H1 (cell line): ENCODE measurements at regions not wholly inside any gene's neighbourhood (a gene's known extent, or its start where the extent isn't known, plus 50 kb on each side); places are given as distances from the start of the nearest gene placed in this dataset.

Source experiments
- CTCF ChIA-PET: fragments of 300-600 bp; sonication (Branson Sonifier 250); formaldehyde crosslinking; loops from one replicate; lab custom pipeline; 2021; ENCODE audit not compliant: partially characterized antibody; lab: Charles Lee
- POLR2A ChIA-PET: fragments of 300-600 bp; sonication (Branson Sonifier 250); formaldehyde crosslinking; loops from one replicate; lab custom pipeline; 2021; ENCODE audit warnings: inconsistent platforms; ENCODE audit not compliant: partially characterized antibody; lab: Charles Lee
- DNase-seq, 2 experiments: peaks; one replicate each; pipeline versions ENCODE4 v3.0.0 to v3.0.0-alpha.2; 2010 to 2022; ENCODE audit warnings: low spot score in 2 of 2, low read depth in 1 of 2, mixed read lengths in 1 of 2
- FAIRE-seq: peaks from 2 replicates; lab custom pipeline; 2011; peaks lifted over from hg19 to GRCh38; lab: Jason Lieb, UNC
- H2AFZ ChIP-seq: 2 replicates; pipeline ENCODE4 v1.8.1; 2012; ENCODE audit warnings: low read length, inconsistent platforms
- H2AK5ac ChIP-seq: 2 replicates; pipeline ENCODE4 v1.6.1; 2013; ENCODE audit warnings: low read depth, low read length
- H2BK120ac ChIP-seq: replicated peaks from 2 replicates; pipeline ENCODE3; 2013; ENCODE audit warnings: low read depth, low read length, inconsistent platforms
- H2BK12ac ChIP-seq: 2 replicates; pipeline ENCODE4 v1.6.1; 2013; ENCODE audit warnings: low read depth, low read length
- H2BK15ac ChIP-seq: 2 replicates; pipeline ENCODE4 v1.6.1; 2013; ENCODE audit warnings: low read length
- H2BK20ac ChIP-seq: 2 replicates; pipeline ENCODE4 v1.6.1; 2013; ENCODE audit warnings: low read length
- H2BK5ac ChIP-seq: 2 replicates; pipeline ENCODE4 v1.6.1; 2013; ENCODE audit warnings: low read depth, low read length
- H3K14ac ChIP-seq: 2 replicates; pipeline ENCODE4 v1.6.1; 2013; ENCODE audit warnings: inconsistent platforms; ENCODE audit not compliant: insufficient read length
- H3K18ac ChIP-seq: 2 replicates; pipeline ENCODE4 v1.6.1; 2013; ENCODE audit warnings: low read length; ENCODE audit errors: extremely low read depth
- H3K23ac ChIP-seq: 2 replicates; pipeline ENCODE4 v1.6.1; 2013; ENCODE audit warnings: inconsistent platforms; ENCODE audit not compliant: insufficient read length
- H3K23me2 ChIP-seq: 2 replicates; pipeline ENCODE4 v1.6.1; 2013; ENCODE audit warnings: low read depth, low read length
- H3K27ac ChIP-seq: 2 replicates; pipeline ENCODE4 v1.6.1; 2011; ENCODE audit warnings: low read depth, low read length, inconsistent platforms
- H3K27me3 ChIP-seq, 4 experiments: replicated peaks in 1 of 4; 1 replicate in 1 of 4; 2 replicates in 3 of 4; pipeline versions ENCODE4 v1.6.1 to v1.8.1; 2011 to 2013; ENCODE audit warnings: low read length in 3 of 4, mild to moderate bottlenecking in 3 of 4, inconsistent platforms in 2 of 4, mixed read lengths in 2 of 4, moderate library complexity in 1 of 4; ENCODE audit not compliant: control insufficient read depth in 3 of 4, insufficient read depth in 3 of 4; ENCODE audit errors: extremely low read depth in 1 of 4
- H3K36me3 ChIP-seq, 4 experiments: 2 replicates each; pipeline versions ENCODE4 v1.6.1 to v1.8.1; 2011 to 2013; ENCODE audit warnings: mild to moderate bottlenecking in 4 of 4, low read length in 3 of 4, moderate library complexity in 2 of 4, control low read depth in 1 of 4, inconsistent platforms in 1 of 4; ENCODE audit not compliant: insufficient read depth in 4 of 4, control insufficient read depth in 2 of 4
- H3K4ac ChIP-seq: replicated peaks from 2 replicates; pipeline ENCODE3; 2013; ENCODE audit warnings: low read length, low read depth, mixed read lengths, inconsistent platforms; ENCODE audit not compliant: insufficient read length
- H3K4me1 ChIP-seq, 4 experiments: replicated peaks in 1 of 4; 1 replicate in 1 of 4; 2 replicates in 3 of 4; pipeline versions ENCODE4 v1.6.1 to v1.8.1; 2011 to 2013; ENCODE audit warnings: low read length in 3 of 4, inconsistent platforms in 2 of 4, mixed read lengths in 1 of 4; ENCODE audit not compliant: insufficient read depth in 4 of 4, control insufficient read depth in 3 of 4
- H3K4me2 ChIP-seq, 2 experiments: 2 replicates each; pipeline versions ENCODE4 v1.6.1 to v1.8.1; 2011 to 2013; ENCODE audit warnings: low read depth in 2 of 2, low read length in 2 of 2, control low read depth in 1 of 2, inconsistent platforms in 1 of 2, mild to moderate bottlenecking in 1 of 2; ENCODE audit not compliant: insufficient read depth in 1 of 2
- H3K4me3 ChIP-seq, 4 experiments: fragments of 200-600, 300-600 bp in 1 of 4; sonication (generic), shearing (Covaris generic), sonication (Bioruptor Twin) in 1 of 4; 2 replicates each; pipeline versions ENCODE4 v1.5.1 to v1.8.1; 2011 to 2016; ENCODE audit warnings: low read length in 4 of 4, low read depth in 3 of 4, control low read depth in 2 of 4, inconsistent platforms in 2 of 4, mild to moderate bottlenecking in 2 of 4, mixed read lengths in 1 of 4, moderate library complexity in 1 of 4; ENCODE audit not compliant: insufficient read depth in 2 of 4; ENCODE audit errors: extremely low read depth in 1 of 4
- H3K56ac ChIP-seq: replicated peaks from 2 replicates; pipeline ENCODE3; 2013; ENCODE audit warnings: low read depth, mild to moderate bottlenecking, mixed read lengths, low read length, inconsistent platforms; ENCODE audit not compliant: insufficient read length
- H3K79me1 ChIP-seq: 2 replicates; pipeline ENCODE4 v1.6.1; 2013; ENCODE audit warnings: low read depth, low read length, control low read depth
- H3K79me2 ChIP-seq, 2 experiments: 2 replicates each; pipeline versions ENCODE4 v1.6.1 to v1.8.1; 2012 to 2013; ENCODE audit warnings: low read length in 2 of 2, mild to moderate bottlenecking in 2 of 2, inconsistent platforms in 1 of 2; ENCODE audit not compliant: insufficient read depth in 2 of 2, control insufficient read depth in 1 of 2
- H3K9ac ChIP-seq, 4 experiments: replicated peaks in 1 of 4; 1 replicate in 1 of 4; 2 replicates in 3 of 4; pipeline versions ENCODE4 v1.6.1 to v1.8.1; 2011 to 2013; ENCODE audit warnings: low read depth in 3 of 4, low read length in 3 of 4, control low read depth in 2 of 4, mild to moderate bottlenecking in 2 of 4, moderate library complexity in 2 of 4, inconsistent platforms in 1 of 4; ENCODE audit errors: extremely low read depth in 1 of 4
- H3K9me3 ChIP-seq, 2 experiments: 2 replicates each; pipeline versions ENCODE4 v1.6.1 to v1.8.1; 2012 to 2013; ENCODE audit warnings: mild to moderate bottlenecking in 2 of 2, moderate library complexity in 2 of 2, control low read depth in 1 of 2, inconsistent platforms in 1 of 2, low read depth in 1 of 2, low read length in 1 of 2, mixed read lengths in 1 of 2; ENCODE audit not compliant: insufficient read depth in 2 of 2
- H4K20me1 ChIP-seq, 2 experiments: replicated peaks in 1 of 2; 2 replicates each; pipeline versions ENCODE3 to v1.8.1; 2011 to 2013; ENCODE audit warnings: inconsistent platforms in 2 of 2, low read length in 2 of 2, mild to moderate bottlenecking in 1 of 2; ENCODE audit not compliant: insufficient read depth in 2 of 2, control insufficient read depth in 1 of 2
- H4K5ac ChIP-seq: 2 replicates; pipeline ENCODE4 v1.6.1; 2013; ENCODE audit warnings: low read length, low read depth, mixed read lengths, inconsistent platforms; ENCODE audit not compliant: insufficient read length
- H4K8ac ChIP-seq: 2 replicates; pipeline ENCODE4 v1.8.0; 2013; ENCODE audit warnings: mild to moderate bottlenecking, moderate library complexity, low read length, inconsistent platforms; ENCODE audit not compliant: insufficient read depth; ENCODE audit errors: extremely low read depth
- H4K91ac ChIP-seq: replicated peaks from 2 replicates; pipeline ENCODE3; 2013; ENCODE audit warnings: low read length, mixed read lengths, inconsistent platforms; ENCODE audit not compliant: insufficient read length
- BRCA1 ChIP-seq: IDR thresholded peaks from 2 replicates; pipeline ENCODE4 v1.6.1; 2012; ENCODE audit warnings: low read depth, low read length, improper control_type of control experiment
- GABPA ChIP-seq: IDR thresholded peaks from 2 replicates; pipeline ENCODE4 v1.6.1; 2011; ENCODE audit warnings: mild to moderate bottlenecking, low read length, moderate library complexity, borderline replicate concordance; ENCODE audit not compliant: insufficient read depth
- JUND ChIP-seq: IDR thresholded peaks from 2 replicates; pipeline ENCODE4 v1.6.1; 2011; ENCODE audit warnings: mild to moderate bottlenecking, improper control_type of control experiment, low read length
- KDM5A ChIP-seq: fragments of 200-600 bp; IDR thresholded peaks from 2 replicates; pipeline ENCODE4 v1.7.1; 2012; ENCODE audit warnings: mild to moderate bottlenecking, low read length, inconsistent platforms, mixed read lengths
- SIN3A ChIP-seq, 2 experiments: IDR thresholded peaks in 1 of 2; conservative IDR thresholded peaks in 1 of 2; 2 replicates each; pipeline ENCODE4 v1.6.1; 2011 to 2012; ENCODE audit warnings: low read length in 2 of 2, improper control_type of control experiment in 1 of 2, low read depth in 1 of 2, mild to moderate bottlenecking in 1 of 2
- SIRT6 ChIP-seq: IDR thresholded peaks from one replicate; pipeline ENCODE4 v1.7.1; 2012; ENCODE audit warnings: low read length, inconsistent platforms
- TAF1 ChIP-seq: IDR thresholded peaks from 2 replicates; pipeline ENCODE4 v1.6.1; 2011; ENCODE audit warnings: mild to moderate bottlenecking, low read depth, low read length
- TBP ChIP-seq: IDR thresholded peaks from 2 replicates; pipeline ENCODE4 v1.6.1; 2011; ENCODE audit warnings: low read depth, low read length, improper control_type of control experiment
- WGBS, 2 experiments: shearing (Covaris generic) in 1 of 2; methylation state at CpG; one replicate each; pipeline versions ENCODE4 v1.1.6 to v1.1.7; 2013 to 2015; ENCODE audit warnings: low lambda C conversion rate in 2 of 2, mixed read lengths in 2 of 2, inconsistent platforms in 1 of 2, low coverage in 1 of 2, missing lambda C conversion rate in 1 of 2; ENCODE audit not compliant: insufficient replicate concordance in 2 of 2, insufficient coverage in 1 of 2, insufficient read length in 1 of 2; ENCODE audit errors: extremely low coverage in 1 of 2, missing lambda C conversion rate in 1 of 2; 5-methylcytosine and 5-hydroxymethylcytosine counted together
- TF ChIP-seq, protein P1 (sequence below): IDR thresholded peaks from 2 replicates; pipeline ENCODE4 v1.6.1; 2012; ENCODE audit warnings: inconsistent platforms

DNA sequence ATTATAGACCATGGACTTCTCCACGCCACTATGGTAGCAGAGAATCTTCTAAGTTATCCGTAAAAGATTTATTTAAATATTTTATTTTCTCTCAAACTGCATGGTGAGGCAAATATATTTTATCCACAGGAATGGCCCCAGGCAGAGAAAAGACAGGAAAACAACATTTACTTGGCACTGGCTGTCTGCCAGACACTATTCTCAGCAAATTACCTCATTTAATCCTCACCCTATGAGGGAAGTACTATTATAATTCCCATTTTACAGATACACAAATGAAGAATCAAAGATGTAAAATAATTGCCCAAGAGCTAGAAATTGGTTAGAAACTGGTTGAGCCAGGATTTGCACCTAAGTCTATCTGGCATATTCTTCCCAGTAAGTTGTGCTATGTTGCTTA lies 361.4 kb upstream of the IL12A start:
- no peak overlapping the region for H3K4me3 ChIP-seq
- no peak for TF ChIP-seq BRCA1
- no peak for TF ChIP-seq SIRT6
- TF ChIP-seq, protein P1, sequence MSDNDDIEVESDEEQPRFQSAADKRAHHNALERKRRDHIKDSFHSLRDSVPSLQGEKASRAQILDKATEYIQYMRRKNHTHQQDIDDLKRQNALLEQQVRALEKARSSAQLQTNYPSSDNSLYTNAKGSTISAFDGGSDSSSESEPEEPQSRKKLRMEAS, result no peak
- no peak for TF ChIP-seq KDM5A
- no peak for TF ChIP-seq TBP
- no peak for TF ChIP-seq GABPA
- no peak for TF ChIP-seq JUND
- TF ChIP-seq SIN3A (conservative IDR thresholded peaks at IDR 0.05 in 1 of 2, IDR thresholded peaks at IDR 0.05 in 1 of 2; ENCODE audit: low read depth in 1 of 2, low read length in 2 of 2), result no peak
- TF ChIP-seq TAF1, result no peak

More for the DNA sequence above, 361.4 kb upstream of the IL12A start:
- no peak overlapping the region for H2AK5ac ChIP-seq
- H2BK15ac ChIP-seq, result no peak overlapping the region
- H3K36me3 ChIP-seq, result no peaks in the 10 kb centered on the region
- H3K23ac ChIP-seq, result no peak overlapping the region
- H3K79me1 ChIP-seq, result no peaks in the 10 kb centered on the region
- H4K91ac ChIP-seq, result no peak overlapping the region
- no peak overlapping the region for H3K4me2 ChIP-seq
- H3K56ac ChIP-seq, result no peak overlapping the region
- no peak overlapping the region for H4K8ac ChIP-seq
- POLR2A ChIA-PET, result no interaction called here
- no peak overlapping the region for H2BK120ac ChIP-seq
- 100% methylated on average over 2 of the region's 2 CpGs; no CpG with 5 or more reads in 1 of the 2 experiments for WGBS, 2 experiments
- H4K5ac ChIP-seq, result no peak overlapping the region
- H3K27ac ChIP-seq, result no peak overlapping the region
- H3K79me2 ChIP-seq, result no peaks in the 10 kb centered on the region
- no peak overlapping the region for H2BK12ac ChIP-seq
- no peaks in the 10 kb centered on the region for H3K9me3 ChIP-seq
- no peak overlapping the region for H2AFZ ChIP-seq
- H3K18ac ChIP-seq, result no peak overlapping the region
- DNase-seq (no peak), FAIRE-seq (no peak)
- no peak overlapping the region for H2BK5ac ChIP-seq
- H3K4me1 ChIP-seq, result no peaks in the 10 kb centered on the region
- H4K20me1 ChIP-seq, result no peaks in the 10 kb centered on the region
- H3K27me3 ChIP-seq, result no peaks in the 10 kb centered on the region
- H3K4ac ChIP-seq, result no peak overlapping the region
- H3K9ac ChIP-seq, result no peak overlapping the region
- H3K23me2 ChIP-seq, result no peaks in the 10 kb centered on the region; the same call in 1 of the 2 replicates
- H2BK20ac ChIP-seq, result no peak overlapping the region
- CTCF ChIA-PET, result interaction anchor here (0.8 to 2.6 kb wide), 5 partner anchors 11 to 376 kb away, joined by 3 to 7 read pairs (median 4); no protein-coding TSS in a partner anchor
- H3K14ac ChIP-seq, result no peak overlapping the region
